22Rv1 (cell line): ENCODE measurements at regions not wholly inside any gene's neighbourhood (a gene's known extent, or its start where the extent isn't known, plus 50 kb on each side); places are given as distances from the start of the nearest gene placed in this dataset.
"Not testable (repeated sequence)": the region's sequence is repeated elsewhere in the genome, so short reads cannot be mapped to it uniquely, and the experiment has no call there.

Source experiments
- H3K27ac ChIP-seq: fragments of 450-650 bp; 2 replicates; pipeline ENCODE4 v1.5.1; 2017
- ZFX ChIP-seq: fragments of 450-650 bp; IDR thresholded peaks from 2 replicates; pipeline ENCODE4 v1.6.1; 2017; ENCODE audit warnings: antibody characterized with exemption, borderline replicate concordance
- TF ChIP-seq, protein P1 (sequence below): fragments of 450-650 bp; IDR thresholded peaks from 2 replicates; pipeline ENCODE4 v1.5.1; 2017; ENCODE audit warnings: mild to moderate bottlenecking

DNA sequence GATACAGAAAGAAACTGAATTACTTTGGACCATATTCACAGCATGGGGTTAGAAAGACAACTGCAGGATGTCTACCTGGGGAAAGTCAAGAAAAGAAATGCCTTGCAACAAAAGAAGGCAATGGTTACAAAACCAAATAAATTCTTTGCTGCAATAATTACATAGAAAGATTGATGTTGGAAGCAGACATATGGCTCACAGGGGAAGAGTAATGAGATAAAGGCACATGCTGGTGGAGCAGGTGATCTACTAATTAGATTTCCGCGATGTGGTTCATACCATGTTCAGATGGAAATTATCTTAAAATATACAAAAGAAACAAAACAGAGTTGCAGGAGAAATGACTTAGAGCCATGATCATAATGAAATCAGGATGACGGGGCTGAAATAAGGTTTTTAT, 718.8 kb upstream of the PKDCC start:
- no peak for TF ChIP-seq ZFX
- TF ChIP-seq, protein P1, sequence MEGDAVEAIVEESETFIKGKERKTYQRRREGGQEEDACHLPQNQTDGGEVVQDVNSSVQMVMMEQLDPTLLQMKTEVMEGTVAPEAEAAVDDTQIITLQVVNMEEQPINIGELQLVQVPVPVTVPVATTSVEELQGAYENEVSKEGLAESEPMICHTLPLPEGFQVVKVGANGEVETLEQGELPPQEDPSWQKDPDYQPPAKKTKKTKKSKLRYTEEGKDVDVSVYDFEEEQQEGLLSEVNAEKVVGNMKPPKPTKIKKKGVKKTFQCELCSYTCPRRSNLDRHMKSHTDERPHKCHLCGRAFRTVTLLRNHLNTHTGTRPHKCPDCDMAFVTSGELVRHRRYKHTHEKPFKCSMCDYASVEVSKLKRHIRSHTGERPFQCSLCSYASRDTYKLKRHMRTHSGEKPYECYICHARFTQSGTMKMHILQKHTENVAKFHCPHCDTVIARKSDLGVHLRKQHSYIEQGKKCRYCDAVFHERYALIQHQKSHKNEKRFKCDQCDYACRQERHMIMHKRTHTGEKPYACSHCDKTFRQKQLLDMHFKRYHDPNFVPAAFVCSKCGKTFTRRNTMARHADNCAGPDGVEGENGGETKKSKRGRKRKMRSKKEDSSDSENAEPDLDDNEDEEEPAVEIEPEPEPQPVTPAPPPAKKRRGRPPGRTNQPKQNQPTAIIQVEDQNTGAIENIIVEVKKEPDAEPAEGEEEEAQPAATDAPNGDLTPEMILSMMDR: no peak
- no peak overlapping the region for H3K27ac ChIP-seq

DNA sequence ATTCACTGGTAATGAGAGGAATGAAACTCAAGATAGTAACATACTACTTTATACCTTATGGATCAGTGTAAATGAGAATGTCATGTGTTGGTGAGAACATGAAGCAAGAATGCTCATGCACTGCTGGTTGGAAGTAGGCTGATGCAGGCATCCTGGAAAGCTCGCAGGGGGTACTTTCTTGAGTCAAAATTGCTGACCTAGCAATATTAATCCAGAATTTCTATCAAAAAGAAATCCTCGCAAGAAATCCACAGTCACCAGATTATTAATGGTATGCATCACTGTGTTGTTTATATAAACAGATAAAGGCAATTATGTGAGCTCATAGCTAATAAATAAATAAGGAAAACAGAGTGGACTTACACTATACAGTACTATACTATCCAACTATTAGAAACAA, 713.7 kb upstream of the PKDCC start:
- TF ChIP-seq, protein P1: no peak
- no peak for TF ChIP-seq ZFX
- H3K27ac ChIP-seq: no peak overlapping the region

DNA sequence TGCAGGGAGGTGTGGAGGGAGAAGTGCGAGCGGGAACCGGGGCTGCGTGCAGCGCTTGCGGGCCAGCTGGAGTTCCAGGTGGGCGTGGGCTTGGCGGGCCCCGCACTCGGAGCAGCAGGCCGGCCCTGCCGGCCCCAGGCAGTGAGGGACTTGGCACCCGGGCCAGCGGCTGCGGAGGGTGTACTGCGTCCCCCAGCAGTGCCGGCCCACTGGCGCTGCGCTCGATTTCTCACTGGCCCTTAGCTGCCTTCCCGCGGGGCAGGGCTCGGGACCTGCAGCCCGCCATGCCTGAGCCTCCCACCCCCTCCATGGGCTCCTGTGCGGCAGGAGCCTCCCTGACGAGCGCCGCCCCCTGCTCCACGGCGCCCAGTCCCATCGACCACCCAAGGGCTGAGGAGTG, 712.2 kb upstream of the PKDCC start:
- not testable (repeated sequence) for H3K27ac ChIP-seq

DNA sequence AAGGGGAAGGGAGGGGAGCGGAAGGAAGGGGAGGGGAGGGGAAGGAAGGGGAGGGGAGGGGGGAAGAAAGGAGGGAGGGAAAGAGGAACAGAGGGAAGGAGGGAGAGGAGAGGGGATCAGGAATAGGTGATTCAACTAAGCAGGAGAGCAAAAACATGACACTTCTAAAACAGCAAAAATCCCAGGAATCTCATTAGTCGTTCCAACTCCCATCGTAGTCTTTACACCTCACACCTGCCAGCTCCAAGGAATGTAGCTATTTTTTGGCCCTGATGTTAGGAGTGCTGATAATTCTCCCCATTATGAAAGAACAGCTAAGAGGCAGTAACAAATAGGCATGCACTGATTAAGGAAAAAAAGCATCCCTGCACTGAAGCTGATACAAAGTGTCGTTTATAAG, 709.9 kb upstream of the PKDCC start:
- no peak for TF ChIP-seq ZFX
- TF ChIP-seq, protein P1: no peak
- H3K27ac ChIP-seq: no peak overlapping the region

DNA sequence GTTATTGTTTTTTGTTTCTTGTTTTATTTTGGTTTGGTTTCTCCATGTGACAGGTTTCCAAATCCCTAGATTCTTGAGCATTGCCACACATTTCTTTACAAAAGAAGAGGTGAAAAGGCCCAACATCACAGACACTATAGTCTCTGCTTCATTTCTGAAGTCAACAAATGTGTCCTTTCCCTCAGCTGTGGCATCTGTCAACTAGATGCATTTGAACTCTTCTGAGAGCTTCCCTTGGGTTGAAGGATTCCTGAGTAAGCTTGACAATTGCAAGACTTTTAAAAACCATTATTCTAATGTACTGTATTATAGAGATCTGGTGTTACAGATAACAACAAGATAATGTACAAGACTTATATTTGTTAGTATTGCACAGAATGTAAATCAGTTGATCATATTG, 703.3 kb upstream of the PKDCC start:
- no peak overlapping the region for H3K27ac ChIP-seq
- TF ChIP-seq, protein P1: no peak
- TF ChIP-seq ZFX: no peak

DNA sequence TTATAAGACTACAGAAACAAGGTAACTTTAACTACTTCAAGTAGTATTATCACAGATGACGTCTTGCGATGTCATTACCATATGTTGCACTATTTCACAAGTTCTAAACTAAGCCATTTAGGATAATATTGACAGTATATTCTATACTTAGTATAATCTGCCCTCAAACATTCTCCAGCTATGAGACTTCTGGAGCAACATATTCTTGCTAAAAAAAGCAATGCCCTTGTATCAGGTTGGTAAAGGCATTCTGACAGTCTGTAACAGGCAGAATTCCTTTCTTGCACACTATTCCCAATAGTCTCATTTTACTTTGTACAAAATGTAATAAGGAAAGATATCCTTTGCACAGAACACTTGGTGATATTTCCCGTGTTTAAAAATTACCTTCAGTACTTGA, 694.8 kb upstream of the PKDCC start:
- TF ChIP-seq, protein P1: no peak
- no peak for TF ChIP-seq ZFX
- no peak overlapping the region for H3K27ac ChIP-seq

DNA sequence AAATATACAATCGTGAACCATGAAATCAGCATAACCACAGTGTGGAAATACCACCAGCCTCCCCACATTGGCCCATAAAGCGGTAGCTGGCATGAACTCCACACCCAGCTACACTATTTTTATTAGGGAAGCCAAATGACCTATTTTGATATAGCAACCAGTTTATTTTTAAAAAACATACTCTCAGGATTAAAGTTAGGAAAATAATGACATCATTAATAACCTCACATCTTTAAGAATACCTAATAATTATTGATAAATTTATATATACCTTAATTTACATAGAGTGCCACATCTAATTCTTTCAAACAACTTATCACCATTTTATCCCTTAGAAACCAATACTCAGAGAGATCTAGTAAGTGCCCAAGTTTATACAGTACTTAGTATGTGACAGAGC, 692.0 kb upstream of the PKDCC start:
- TF ChIP-seq, protein P1: no peak
- no peak for TF ChIP-seq ZFX
- H3K27ac ChIP-seq: no peak overlapping the region

DNA sequence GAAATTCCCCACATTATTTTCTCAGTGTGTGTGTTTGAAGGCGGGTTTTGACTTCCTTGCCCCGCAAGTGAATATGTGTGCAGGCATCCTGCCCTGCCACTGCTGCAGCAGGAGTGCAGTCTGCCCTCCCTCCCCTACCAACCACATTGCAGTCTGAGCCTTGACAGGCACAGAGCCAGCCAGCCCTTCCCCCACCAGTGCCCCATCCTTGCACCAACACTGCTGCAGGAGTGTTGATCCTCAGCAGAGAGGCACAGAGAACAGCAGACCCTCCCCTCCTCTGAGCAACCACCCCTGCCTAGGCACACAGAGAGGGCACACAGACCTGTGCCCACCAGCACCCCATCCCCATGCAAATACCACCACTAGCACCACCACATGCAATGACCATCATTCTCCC, 683.0 kb upstream of the PKDCC start:
- TF ChIP-seq ZFX: no peak
- TF ChIP-seq, protein P1: no peak
- no peak overlapping the region for H3K27ac ChIP-seq
